Embryonic facial prominence (tissue), 1 donor: ENCODE measurements at regions not wholly inside any gene's neighbourhood (a gene's known extent, or its start where the extent isn't known, plus 50 kb on each side); places are given as distances from the start of the nearest gene placed in this dataset.
"Not testable (repeated sequence)": the region's sequence is repeated elsewhere in the genome, so short reads cannot be mapped to it uniquely, and the experiment has no call there.

ENCODE experiments used
- DNase-seq: peaks from one replicate; pipeline ENCODE4 v3.0.0-alpha.2; 2016; ENCODE audit errors: extremely low spot score

DNA sequence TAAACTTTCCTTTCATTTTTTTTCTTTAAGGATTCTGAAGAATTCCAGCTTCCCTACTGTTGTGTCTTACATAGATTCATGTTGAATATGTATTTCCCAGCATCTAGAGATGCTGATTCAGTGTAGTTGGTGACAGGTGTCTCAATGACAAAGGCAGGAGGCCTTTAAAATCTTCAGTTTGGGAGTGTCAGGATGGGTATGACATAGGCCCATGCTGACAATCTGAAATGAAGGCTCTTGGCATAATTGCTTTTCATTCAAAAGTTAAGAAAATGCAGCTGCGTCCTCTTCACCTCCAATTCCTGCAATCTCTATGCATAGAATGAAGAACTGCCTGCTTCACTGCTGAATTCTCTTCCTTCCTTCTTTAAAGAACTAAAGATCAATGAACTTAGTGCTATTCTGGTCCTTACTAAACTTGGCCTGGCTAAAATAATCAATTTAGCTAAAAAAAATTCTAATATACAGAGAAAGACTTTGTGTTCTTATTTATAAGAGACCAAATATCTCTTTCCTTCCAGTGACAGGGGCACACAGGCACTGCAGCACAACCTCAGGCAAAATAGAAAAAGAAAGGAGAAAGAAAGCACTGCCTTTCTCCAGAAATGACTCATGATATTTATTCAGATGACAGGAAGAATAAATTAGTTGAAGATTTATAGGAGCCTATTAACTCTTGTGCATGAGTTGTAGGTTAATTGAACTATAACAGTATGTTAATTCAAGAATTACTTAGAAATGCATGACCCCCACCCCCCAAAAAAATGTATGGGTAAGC, 152.6 kb upstream of the GBE1 start:
- no peak for DNase-seq

DNA sequence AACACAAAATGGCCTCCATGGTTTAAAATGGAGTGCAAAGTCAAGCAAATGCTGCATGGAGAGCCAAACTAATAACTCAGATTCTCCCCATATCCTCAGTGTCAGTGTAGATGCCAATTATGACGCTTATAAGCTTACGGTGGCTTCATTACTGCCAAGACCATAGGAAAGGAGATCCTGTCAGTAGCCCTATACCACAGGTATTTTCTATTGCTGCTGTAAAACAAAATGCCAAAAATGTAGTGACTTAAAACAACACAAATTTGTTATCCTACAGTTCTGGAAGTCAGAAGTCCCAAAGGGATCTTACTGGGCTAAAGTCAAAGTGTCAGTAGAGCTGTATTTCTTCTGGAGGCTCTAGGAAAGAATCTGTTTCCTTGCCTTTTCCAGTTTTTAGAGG, 149.8 kb upstream of the GBE1 start:
- DNase-seq: no peak

DNA sequence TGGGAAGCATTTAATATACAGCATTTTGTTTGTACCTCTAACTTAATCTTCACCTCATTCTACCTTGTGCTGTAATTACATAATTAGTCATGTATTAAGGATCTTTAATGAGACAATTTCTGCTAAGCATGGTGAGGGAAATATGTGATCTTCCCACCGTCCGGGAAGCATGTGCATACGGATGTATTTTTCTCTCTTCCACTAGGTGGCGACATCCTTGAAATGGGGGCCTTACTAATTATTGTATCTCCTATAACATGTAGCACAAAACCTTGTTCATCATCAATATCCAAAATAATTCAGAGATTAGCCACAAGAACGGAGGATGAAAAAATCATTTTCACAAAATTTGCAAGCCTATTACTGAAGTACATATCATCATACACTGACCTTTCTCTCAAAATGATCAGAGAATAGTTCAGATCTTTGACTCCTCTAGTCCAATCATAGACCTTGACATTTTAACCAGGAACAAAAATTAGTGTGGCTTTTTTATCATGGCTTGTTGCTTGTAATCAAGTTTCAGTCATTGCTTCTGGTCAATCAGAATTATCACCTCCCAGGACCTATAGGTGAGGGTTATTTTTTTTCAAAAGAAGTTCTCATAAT, 148.9 kb upstream of the GBE1 start:
- DNase-seq: no peak

DNA sequence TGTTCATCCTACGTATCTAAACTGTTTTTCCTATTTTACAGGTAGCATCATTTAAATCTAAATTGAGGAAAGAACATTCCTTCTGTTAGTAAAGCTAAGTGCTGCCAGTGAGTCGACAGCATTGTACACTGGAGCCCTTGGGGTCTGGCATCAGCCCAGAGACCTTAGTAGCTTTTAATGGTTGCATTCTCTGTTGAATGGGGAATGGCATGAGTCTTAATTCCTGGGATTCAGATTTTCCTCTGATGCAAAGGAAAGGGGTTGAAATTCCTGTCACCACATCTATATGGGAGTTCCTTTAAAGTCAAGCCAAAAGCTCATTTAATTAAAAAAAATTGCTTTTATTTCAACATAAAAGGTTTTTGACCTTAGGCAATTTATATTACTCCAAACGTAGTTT, 148.4 kb upstream of the GBE1 start:
- no peak for DNase-seq

DNA sequence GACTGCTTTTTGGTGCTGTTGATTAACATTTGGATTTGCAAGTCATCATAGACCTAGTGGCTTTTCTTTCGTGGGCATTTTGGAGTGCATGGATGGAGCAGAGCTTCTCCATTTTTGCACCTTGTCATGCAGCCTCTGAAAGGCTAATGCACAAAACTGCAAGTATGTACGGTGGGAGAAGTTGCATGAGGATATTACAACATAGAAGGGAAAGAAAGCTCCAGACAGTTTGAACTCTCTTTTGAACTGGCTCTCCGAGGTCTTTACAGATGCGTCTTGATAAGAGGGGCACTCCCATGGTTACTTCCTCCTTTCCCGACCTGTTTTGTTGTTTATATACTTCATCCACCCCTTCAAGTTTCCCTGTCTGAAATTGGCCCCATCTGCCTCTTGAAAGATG, 147.1 kb upstream of the GBE1 start:
- no peak for DNase-seq

DNA sequence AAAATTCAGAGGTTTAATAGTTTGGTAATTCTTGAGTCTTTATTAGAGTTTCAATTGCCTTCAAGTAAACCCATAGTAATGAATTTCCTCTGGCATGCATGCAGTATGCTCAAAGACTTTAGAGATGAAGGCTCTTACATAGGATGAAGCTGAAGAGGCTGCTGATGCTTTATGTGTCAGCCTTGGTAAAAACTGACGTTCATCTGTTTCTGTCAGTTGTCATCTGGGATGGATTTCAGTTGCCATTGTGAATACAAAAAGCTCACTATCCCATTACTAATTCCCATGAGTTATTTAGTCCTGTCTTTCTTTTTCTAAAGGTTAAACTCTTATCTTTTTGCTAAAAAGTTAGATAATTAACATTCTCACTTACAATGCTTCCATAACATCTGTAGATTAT, 136.9 kb upstream of the GBE1 start:
- no peak for DNase-seq

DNA sequence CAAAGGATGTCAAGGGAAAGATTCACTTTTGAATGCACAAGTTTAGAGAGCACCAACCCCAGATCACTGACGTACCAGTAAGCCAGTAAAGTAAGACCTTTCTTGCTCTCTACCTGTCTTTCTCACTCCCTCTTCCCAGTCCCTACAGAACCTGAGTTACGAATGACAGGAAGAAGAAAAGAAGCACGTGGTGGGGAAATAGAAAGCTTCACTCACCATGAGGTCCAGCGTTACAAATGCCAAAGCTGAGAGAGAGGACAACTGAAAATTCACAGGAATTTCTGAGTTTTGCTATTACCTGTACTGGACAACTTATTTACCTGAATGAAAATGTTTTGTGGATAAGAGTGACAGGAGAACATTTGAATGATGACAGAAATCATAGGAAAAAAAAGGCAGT, 133.2 kb upstream of the GBE1 start:
- DNase-seq: no peak

DNA sequence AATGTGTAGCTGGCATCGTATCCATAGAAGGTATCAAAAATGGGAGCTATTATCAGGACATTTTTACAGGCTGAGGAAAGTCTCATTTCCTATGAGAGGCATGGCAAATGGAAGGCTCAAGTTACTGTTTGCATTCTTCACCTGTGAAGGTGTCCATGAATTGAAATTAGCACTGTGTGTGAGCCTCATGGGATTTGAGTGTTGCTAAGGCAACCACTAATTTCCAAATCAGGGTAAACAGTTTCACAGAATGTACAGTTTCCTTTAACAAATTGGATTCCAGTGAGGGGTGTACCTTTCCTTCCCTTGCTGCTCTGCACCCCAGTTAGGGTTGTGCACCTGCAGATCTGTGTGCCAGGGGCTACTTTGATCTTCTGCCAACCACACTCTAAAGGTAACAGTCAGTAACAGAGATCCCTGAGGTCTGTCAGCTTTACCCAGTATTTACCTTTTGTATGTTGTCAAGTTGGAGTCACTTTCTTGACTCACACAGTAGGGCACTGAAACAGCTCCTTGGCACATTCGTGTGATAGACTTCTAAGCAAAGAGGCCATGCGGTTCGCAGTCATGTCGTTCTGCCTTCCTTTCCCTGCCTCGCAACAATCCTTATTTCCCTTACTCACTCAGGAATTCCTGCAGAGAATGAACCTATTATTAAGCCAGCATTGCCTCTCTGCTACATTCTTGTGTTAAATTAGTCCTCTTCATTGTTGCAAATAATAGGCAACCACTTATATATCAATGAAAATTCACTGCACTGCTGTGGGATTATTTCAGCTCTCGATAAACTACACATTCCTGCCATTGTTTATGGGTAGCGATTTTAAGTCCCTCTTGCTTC, 129.8 kb upstream of the GBE1 start:
- DNase-seq: no peak

DNA sequence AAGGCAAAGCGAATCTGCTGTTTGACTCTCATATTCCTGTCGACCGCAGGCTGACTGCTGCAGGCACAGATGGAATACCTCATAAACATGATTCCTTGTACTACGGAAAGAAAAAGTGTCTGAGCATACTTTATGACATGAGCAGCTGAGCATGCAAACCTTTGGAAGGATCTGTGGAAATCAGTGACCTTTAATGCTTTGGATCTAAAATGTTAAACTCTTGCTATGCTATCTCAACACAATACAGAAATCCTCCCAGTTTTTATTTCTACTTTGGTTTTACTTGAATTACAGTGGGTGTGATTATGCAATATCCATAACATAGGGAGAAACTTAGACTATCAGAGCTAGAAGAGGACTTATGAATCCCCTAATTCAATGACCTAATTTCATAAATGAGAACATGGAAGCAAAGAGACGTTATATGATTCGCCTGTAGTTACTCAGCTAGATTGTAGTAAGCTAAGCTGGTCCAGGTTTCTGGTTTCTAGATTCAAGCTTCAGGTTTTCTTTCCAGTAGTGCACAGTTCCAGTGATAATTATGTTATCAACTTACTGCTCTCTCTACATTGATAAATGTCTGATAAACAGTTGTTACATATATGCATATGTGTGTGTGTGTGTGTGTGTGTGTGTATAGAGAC, 127.6 kb upstream of the GBE1 start:
- DNase-seq: no peak

DNA sequence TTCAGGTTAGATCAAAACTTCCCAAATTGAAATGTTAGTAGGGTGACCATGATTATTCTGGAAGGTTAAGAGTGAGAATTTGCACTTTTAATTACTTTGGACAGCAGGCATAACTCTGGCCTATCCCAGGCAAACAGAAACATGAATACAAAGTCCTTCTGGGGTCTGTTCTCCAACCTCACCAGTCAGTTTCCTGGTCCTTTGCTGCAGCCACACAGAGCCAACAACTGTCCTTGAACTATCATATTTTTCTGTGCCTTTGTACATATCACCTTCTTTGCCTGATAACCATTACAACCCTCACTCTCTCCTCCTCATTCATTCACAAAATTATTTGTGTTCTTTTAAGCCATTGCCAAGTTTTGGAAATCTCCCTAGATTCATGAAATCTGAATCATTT, 126.0 kb upstream of the GBE1 start:
- no peak for DNase-seq

DNA sequence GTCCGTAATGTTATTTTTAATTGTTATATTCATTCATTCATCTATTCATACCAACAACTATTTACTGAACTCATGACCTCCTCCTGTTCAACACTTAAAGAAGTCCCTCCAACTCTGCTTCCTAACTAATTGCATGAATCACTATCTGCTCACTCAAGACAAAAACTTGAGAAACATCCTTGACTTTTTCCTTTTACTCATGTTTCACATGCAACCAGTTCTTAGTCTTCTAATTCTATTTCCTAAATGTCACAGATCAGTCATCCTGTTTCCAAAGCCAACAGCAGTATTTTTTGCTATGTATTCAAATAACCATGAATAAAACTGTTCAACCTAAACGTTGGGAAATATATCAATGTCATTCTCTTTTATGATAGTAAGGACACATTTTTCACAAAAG, 124.6 kb upstream of the GBE1 start:
- DNase-seq: no peak

DNA sequence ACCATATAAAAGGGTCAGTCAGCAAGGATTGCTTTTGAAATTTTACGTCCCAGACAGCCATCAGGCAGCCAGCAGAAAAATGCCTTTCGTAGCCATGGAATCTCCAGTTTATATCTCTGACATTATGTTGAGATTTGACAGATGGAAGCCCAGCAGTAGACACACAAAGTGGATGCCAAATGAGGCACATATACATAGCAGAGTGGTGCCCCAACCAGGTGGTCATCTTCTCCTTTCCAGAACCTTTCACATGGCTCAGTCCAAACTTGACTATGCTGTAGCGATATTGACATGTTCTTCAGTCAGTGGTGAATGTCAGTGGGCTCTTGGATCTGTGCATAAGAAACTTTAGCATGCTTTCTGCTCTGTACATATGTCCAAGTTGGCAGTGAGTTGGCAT, 123.3 kb upstream of the GBE1 start:
- no peak for DNase-seq

DNA sequence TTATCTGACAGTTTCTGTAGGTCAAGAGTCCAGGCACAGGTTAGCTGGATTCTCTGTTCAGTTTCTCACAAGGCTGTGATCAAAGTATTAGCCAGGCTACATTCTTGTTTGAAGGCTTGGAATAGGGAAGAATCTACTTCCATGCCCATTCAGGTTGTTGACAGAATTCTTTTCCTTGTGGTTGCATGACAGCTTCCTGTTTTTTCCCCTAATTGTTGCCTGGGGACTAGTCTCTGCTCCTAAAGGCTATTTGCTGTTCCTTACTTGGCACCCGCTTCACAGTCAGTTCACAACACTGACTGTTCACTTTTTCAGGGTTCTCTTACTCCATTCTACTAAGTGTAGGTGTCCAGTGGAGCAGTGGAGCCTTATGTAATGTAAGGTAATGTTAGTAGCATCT, 115.4 kb upstream of the GBE1 start:
- no peak for DNase-seq

DNA sequence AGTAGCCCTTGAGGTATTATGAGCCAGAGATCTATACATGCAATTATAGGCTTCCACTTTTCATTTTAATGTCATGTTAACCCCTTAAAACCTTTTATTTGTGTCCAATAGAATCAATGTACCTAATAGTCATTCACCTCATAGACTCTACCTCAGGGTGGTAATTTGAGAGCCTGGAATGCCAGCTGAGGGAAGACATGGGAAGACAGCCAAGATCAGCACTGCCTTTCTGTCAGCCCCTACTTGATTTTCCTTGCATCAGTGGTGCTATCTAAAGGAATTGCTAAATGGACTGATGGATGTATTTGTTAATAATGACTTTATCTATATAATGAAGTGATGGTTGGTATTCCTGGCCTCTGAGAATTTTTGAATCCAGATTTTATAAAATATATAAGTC, 113.3 kb upstream of the GBE1 start:
- DNase-seq: no peak

DNA sequence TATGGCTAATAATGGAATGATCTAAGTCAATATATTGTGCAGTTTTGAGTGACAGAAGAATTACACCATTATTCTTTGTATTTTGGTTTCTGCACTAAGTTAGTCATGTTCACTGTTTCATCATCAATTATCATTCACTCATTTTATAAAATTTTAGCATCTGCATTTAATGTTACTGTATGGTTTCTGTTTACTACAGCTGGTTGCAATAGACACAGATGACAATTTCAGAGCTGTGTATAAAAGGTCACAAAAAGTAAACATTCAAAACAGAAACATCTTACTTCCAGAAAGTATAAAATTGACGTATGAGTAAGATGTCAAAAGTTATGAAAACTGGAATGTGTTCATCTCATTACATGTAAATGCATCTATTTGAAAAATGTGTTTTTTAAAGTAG, 111.1 kb upstream of the GBE1 start:
- no peak for DNase-seq

DNA sequence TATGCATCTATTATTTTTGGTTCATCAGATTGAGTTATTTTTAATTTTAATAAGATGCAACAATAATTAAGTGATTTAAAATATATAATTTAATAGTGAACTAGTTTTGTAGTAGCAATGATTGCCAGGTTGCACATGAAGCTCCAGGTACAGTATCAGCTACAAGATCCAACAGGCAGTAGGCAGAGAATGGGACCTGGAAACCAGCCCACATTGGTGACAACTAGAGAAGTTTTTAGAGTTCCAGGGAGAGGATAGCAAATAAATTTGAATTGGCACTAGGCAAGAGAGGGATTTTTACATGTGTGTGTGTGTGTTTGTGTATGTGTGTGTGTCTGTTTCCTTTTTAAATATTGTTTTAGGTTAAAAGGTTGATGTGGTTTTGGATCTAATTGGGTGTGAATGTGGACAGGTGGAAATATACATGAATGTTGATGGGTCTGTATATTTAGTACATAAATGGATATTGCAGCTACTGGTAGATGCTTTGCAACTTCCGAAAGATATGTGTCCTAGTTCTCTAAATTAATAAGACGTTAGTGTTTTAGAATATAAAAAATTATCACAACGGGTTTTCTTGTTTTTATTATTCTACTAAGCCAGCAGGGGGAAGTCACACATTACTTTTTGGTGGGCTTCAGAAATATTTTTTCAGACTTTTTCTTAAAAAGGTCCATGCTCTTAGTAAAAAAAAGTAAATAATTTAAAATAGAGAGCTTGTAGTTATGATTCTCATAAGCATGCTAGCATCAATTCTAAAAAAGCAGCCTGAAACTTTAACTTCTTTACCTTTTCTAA, 110.1 kb upstream of the GBE1 start:
- no peak for DNase-seq

DNA sequence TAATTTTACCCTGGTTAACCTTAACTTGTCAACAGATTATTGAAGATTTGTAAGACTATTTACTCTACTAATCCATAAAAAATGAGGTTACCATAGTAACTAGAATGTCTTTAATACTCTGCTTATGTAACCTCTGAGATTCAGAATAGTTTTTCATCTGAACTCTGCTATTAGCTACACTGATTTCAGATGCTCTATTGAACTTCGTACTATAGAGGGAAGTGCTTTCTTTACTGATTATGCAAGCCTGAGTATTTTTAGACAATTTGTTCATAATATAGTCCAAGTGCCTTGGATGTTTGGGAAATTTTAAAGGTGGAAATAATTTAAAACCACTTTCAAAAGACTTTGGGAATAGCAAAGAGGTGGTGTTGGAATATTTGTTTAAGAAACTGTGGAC, 107.9 kb upstream of the GBE1 start:
- no peak for DNase-seq

DNA sequence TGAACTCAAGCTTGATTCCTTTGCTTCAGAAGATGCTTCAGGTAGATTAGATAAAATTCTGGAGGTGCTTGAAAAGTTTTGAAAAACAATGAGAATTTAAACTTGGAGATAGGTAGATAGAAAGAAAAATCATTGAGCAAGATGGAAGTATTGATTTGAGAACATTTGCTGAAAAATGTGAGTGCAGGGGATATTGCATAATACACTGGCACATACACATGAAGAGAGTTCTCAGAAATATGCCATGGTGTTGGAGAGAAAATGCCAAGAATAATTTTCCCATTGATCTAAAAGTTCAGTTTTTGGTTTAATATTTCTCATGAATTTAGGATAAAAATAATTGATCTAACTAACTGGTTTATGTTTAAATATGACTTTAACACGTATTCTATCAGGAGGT, 107.2 kb upstream of the GBE1 start:
- DNase-seq: no peak

DNA sequence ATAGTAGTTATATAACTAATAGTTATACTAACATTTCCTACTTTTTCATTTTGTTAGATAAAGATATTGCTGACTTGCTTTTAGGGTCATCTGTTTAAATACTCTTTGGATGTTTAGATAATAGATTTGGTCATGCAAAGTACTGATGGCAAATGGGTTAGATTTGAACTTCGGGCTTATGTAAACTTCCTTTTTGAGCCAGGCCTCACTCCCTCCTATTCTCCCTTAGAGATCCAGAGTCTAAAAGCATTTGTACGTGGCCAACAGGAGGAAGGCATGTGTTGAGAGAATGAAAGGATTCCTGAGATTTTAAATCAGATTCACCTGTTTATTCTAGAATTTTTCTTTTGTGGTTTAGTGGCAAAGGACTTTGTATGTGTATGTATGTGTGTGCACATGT, 106.4 kb upstream of the GBE1 start:
- no peak for DNase-seq

DNA sequence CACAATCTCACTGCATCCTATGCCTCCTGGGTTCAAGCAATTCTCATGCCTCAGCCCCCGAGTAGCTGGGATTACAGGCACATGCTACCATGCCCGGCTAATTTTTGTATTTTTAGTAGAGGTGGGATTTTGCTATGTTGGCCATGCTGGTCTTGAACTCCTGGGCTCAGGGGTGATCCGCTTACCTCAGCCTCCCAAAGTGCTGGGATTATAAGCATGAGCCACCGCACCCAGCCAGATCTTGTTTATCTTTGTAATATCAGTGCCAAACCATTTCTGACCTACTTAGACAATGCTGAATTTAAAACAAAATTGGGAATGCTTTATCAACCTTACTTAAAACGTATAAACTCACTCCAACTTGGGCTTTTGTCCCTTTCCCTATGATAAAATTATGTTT, 103.7 kb upstream of the GBE1 start:
- not testable (repeated sequence) for DNase-seq

DNA sequence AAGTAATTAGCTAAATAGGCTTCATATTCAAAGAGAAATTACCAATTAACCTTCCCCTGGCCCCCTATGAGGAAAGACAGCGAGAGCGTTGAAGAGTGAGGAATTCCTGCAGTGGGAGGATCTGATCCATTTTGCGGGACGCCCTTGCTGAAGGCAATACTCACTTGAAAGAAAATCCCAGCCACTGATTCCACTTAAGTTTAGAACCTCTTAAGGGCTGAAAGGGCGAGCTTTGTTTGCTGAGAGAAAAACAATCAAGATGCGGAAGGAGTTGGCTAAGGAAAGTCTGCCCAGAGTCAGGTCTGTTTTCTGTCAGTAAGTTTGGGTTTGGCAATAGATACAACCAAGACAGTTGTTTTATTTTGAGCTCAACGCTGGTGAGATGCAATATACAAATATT, 102.8 kb upstream of the GBE1 start:
- no peak for DNase-seq

DNA sequence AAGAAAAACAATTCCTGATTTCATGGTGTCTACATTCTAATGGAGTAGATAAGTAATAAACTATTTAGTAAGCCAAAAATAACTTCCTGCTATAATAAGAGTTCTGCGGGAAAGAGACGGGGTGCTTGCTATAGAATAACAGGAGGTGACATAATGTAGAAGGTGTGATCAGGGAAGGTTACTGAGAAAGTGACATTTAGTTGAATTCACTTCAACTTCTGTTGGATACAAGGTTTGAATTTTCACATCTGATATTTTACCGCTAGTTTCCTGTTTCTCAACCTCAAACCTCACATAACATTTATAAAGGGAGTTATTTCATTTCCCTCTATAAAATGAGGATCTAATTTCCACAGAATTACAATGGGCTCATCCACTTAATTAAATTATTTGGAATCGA, 102.3 kb upstream of the GBE1 start:
- no peak for DNase-seq
